NCI-H2227 (cell line): ENCODE measurements at regions not wholly inside any gene's neighbourhood (a gene's known extent, or its start where the extent isn't known, plus 50 kb on each side); places are given as distances from the start of the nearest gene placed in this dataset.
A peak's percentile ranks its signal among the peaks of the same experiment; 100 is the strongest.

ENCODE experiments used
- DNase-seq: peaks from one replicate; lab custom pipeline; 2025; ENCODE audit not compliant: unreplicated experiment; lab: John Stamatoyannopoulos, UW

- no peak for DNase-seq
Observed at GRCh38 chr18:46405832-46406538, 251.0 kb downstream of the LOXHD1 start.

- no peak for DNase-seq
Observed at GRCh38 chr18:46406539-46406932, 250.5 kb downstream of the LOXHD1 start.

- no peak for DNase-seq
Observed at GRCh38 chr18:46407486-46408166, 249.4 kb downstream of the LOXHD1 start.

- DNase-seq, result no peak
Observed at GRCh38 chr18:46408334-46408987, 248.6 kb downstream of the LOXHD1 start.

GRCh38 chr18:46411191-46411828, 245.7 kb downstream of the LOXHD1 start:
- DNase-seq, result no peak

- DNase-seq, result peak; percentile 67
Observed at GRCh38 chr18:46411867-46412690, 244.9 kb downstream of the LOXHD1 start.

GRCh38 chr18:46412916-46413315, 244.1 kb downstream of the LOXHD1 start:
- DNase-seq, result no peak

GRCh38 chr18:46413684-46414083, 243.3 kb downstream of the LOXHD1 start:
- DNase-seq, result peak; percentile 54

GRCh38 chr18:46414863-46415262, 242.2 kb downstream of the LOXHD1 start:
- DNase-seq, result no peak

GRCh38 chr18:46415532-46416252, 241.3 kb downstream of the LOXHD1 start:
- no peak for DNase-seq

- no peak for DNase-seq
Observed at GRCh38 chr18:46416706-46417638, 240.0 kb downstream of the LOXHD1 start.

- DNase-seq, result no peak
Observed at GRCh38 chr18:46418663-46419260, 238.3 kb downstream of the LOXHD1 start.

GRCh38 chr18:46419391-46420141, 237.5 kb downstream of the LOXHD1 start:
- DNase-seq, result no peak

GRCh38 chr18:46421973-46422551, 235.0 kb downstream of the LOXHD1 start:
- DNase-seq, result no peak

GRCh38 chr18:46422552-46423055, 234.4 kb downstream of the LOXHD1 start:
- no peak for DNase-seq

GRCh38 chr18:46423226-46423805, 233.7 kb downstream of the LOXHD1 start:
- no peak for DNase-seq

GRCh38 chr18:46424898-46425297, 232.1 kb downstream of the LOXHD1 start:
- DNase-seq, result no peak
